ENCODE measurements at regions not wholly inside any gene's neighbourhood (a gene's known extent, or its start where the extent isn't known, plus 50 kb on each side); places are given as distances from the start of the nearest gene placed in this dataset.

- H3K27ac ChIP-seq: no peak overlapping the region
- TF ChIP-seq ZFX (IDR thresholded peaks at IDR 0.05; ENCODE audit: borderline replicate concordance): no peak
- TF ChIP-seq CTCF (IDR thresholded peaks at IDR 0.05): no peak
These were observed 163.5 kb upstream of the LYZL2 start for GRCh38 chr10:30793093-30793492.

GRCh38 chr10:30792025-30792424 lies 162.5 kb upstream of the LYZL2 start:
- no peak overlapping the region for H3K27ac ChIP-seq
- TF ChIP-seq CTCF (IDR thresholded peaks at IDR 0.05): no peak
- TF ChIP-seq ZFX (IDR thresholded peaks at IDR 0.05; ENCODE audit: borderline replicate concordance): no peak

- TF ChIP-seq ZFX (IDR thresholded peaks at IDR 0.05; ENCODE audit: borderline replicate concordance) (no peak), CTCF (IDR thresholded peaks at IDR 0.05) (no peak)
- no peak overlapping the region for H3K27ac ChIP-seq
These were observed 161.7 kb upstream of the LYZL2 start for GRCh38 chr10:30791197-30791611.

- no peak for TF ChIP-seq ZFX (IDR thresholded peaks at IDR 0.05; ENCODE audit: borderline replicate concordance)
- no peak for TF ChIP-seq CTCF (IDR thresholded peaks at IDR 0.05)
- no peak overlapping the region for H3K27ac ChIP-seq
These were observed 160.3 kb upstream of the LYZL2 start for GRCh38 chr10:30789806-30790205.

GRCh38 chr10:30788307-30788706 lies 158.8 kb upstream of the LYZL2 start:
- H3K27ac ChIP-seq: no peak overlapping the region
- no peak for TF ChIP-seq CTCF (IDR thresholded peaks at IDR 0.05)
- TF ChIP-seq ZFX (IDR thresholded peaks at IDR 0.05; ENCODE audit: borderline replicate concordance): no peak

GRCh38 chr10:30786906-30787305 lies 157.4 kb upstream of the LYZL2 start:
- no peak overlapping the region for H3K27ac ChIP-seq
- TF ChIP-seq CTCF (IDR thresholded peaks at IDR 0.05) (no peak), ZFX (IDR thresholded peaks at IDR 0.05; ENCODE audit: borderline replicate concordance) (no peak)

GRCh38 chr10:30786131-30786530 lies 156.6 kb upstream of the LYZL2 start:
- TF ChIP-seq ZFX (IDR thresholded peaks at IDR 0.05; ENCODE audit: borderline replicate concordance): no peak
- H3K27ac ChIP-seq: no peak overlapping the region

GRCh38 chr10:30784897-30785605 lies 155.5 kb upstream of the LYZL2 start:
- no peak overlapping the region for H3K27ac ChIP-seq
- no peak for TF ChIP-seq CTCF (IDR thresholded peaks at IDR 0.05)
- TF ChIP-seq ZFX (IDR thresholded peaks at IDR 0.05; ENCODE audit: borderline replicate concordance): no peak
